ENCODE measurements at regions not wholly inside any gene's neighbourhood (a gene's known extent, or its start where the extent isn't known, plus 50 kb on each side); places are given as distances from the start of the nearest gene placed in this dataset.

GRCh38 chr5:51734677-51735076, 351.4 kb downstream of the ISL1 start:
- Histone ChIP-seq H3K36me3 (no peaks in the 10 kb centered on the region), H3K27ac (replicated peaks) (no peak overlapping the region), H3K4me1 (peaks cover 4% of the 10 kb centered on the region), H3K4me3 (no peak overlapping the region), H3K9me3 (replicated peaks) (peaks cover 9% of the 10 kb centered on the region), H3K27me3 (ENCODE audit: low read depth) (no peaks in the 10 kb centered on the region)
- TF ChIP-seq, protein P1, sequence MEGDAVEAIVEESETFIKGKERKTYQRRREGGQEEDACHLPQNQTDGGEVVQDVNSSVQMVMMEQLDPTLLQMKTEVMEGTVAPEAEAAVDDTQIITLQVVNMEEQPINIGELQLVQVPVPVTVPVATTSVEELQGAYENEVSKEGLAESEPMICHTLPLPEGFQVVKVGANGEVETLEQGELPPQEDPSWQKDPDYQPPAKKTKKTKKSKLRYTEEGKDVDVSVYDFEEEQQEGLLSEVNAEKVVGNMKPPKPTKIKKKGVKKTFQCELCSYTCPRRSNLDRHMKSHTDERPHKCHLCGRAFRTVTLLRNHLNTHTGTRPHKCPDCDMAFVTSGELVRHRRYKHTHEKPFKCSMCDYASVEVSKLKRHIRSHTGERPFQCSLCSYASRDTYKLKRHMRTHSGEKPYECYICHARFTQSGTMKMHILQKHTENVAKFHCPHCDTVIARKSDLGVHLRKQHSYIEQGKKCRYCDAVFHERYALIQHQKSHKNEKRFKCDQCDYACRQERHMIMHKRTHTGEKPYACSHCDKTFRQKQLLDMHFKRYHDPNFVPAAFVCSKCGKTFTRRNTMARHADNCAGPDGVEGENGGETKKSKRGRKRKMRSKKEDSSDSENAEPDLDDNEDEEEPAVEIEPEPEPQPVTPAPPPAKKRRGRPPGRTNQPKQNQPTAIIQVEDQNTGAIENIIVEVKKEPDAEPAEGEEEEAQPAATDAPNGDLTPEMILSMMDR (IDR thresholded peaks at IDR 0.05; ENCODE audit: borderline replicate concordance), result no peak
- intact Hi-C loops (cut with micrococcal nuclease), result no loop called here
- DNase-seq, result no peak

GRCh38 chr5:51746023-51746422, 362.8 kb downstream of the ISL1 start:
- intact Hi-C loops (cut with micrococcal nuclease), result no loop called here
- Histone ChIP-seq H3K9me3 (replicated peaks) (peaks cover 7% of the 10 kb centered on the region), H3K27ac (replicated peaks) (no peak overlapping the region), H3K36me3 (no peaks in the 10 kb centered on the region), H3K4me1 (no peaks in the 10 kb centered on the region), H3K4me3 (no peak overlapping the region), H3K27me3 (ENCODE audit: low read depth) (no peaks in the 10 kb centered on the region)
- DNase-seq, result no peak
- TF ChIP-seq, protein P1 (IDR thresholded peaks at IDR 0.05; ENCODE audit: borderline replicate concordance), result no peak

GRCh38 chr5:51748647-51749046, 365.4 kb downstream of the ISL1 start:
- DNase-seq, result no peak
- Histone ChIP-seq H3K27me3 (ENCODE audit: low read depth) (no peaks in the 10 kb centered on the region), H3K36me3 (no peaks in the 10 kb centered on the region), H3K9me3 (replicated peaks) (no peaks in the 10 kb centered on the region), H3K27ac (replicated peaks) (no peak overlapping the region), H3K4me1 (no peaks in the 10 kb centered on the region), H3K4me3 (no peak overlapping the region)
- TF ChIP-seq, protein P1 (IDR thresholded peaks at IDR 0.05; ENCODE audit: borderline replicate concordance), result no peak
- intact Hi-C loops (cut with micrococcal nuclease), result no loop called here
